ENCODE measurements at regions not wholly inside any gene's neighbourhood (a gene's known extent, or its start where the extent isn't known, plus 50 kb on each side); places are given as distances from the start of the nearest gene placed in this dataset.

- H3K9me2 ChIP-seq (ENCODE audit: insufficient read depth), result no peaks in the 10 kb centered on the region
- ATAC-seq (no peak), DNase-seq (ENCODE audit: low spot score) (no peak)
- Mint-ChIP-seq H3K27me3 (ENCODE audit: insufficient read depth, low read depth, poor library complexity) (peaks cover 2% of the 10 kb centered on the region), H3K36me3 (ENCODE audit: low read depth) (peaks cover 2% of the 10 kb centered on the region; the same call in 1 of the 3 replicates), H3K4me3 (no peak overlapping the region), H3K9me3 (peaks cover 6% of the 10 kb centered on the region; the same call in 2 of the 3 replicates), H3K4me1 (peaks cover 18% of the 10 kb centered on the region), H3K27ac (no peak overlapping the region)
- no peak overlapping the region for H3K4me3 ChIP-seq
- no peaks in the 10 kb centered on the region for H3K36me3 ChIP-seq (ENCODE audit: insufficient read depth)
- H3K79me2 ChIP-seq (replicated peaks; ENCODE audit: insufficient read depth), result no peaks in the 10 kb centered on the region
- no peak overlapping the region for H3K27ac ChIP-seq (ENCODE audit: low read depth)
- H4K20me1 ChIP-seq (replicated peaks; ENCODE audit: insufficient read depth), result no peaks in the 10 kb centered on the region
- H3K4me2 ChIP-seq, result peak overlapping the region; percentile 10; the same call in 1 of the 2 replicates
- TF ChIP-seq EZH2phosphoT487 (IDR thresholded peaks at IDR 0.05; ENCODE audit: unreplicated experiment), result no peak
- no peak for TF ChIP-seq JUNB (IDR thresholded peaks at IDR 0.05; ENCODE audit: unreplicated experiment)
- no peak for TF ChIP-seq CREB1 (CRISPR knock-in tag; IDR thresholded peaks at IDR 0.05; ENCODE audit: low read depth)
- TF ChIP-seq ZNF114 (CRISPR knock-in tag; IDR thresholded peaks at IDR 0.05), result no peak
- no peak for TF ChIP-seq ZNF462 (CRISPR knock-in tag; IDR thresholded peaks at IDR 0.05)
- no peak for TF ChIP-seq NANOG (IDR thresholded peaks at IDR 0.05; ENCODE audit: borderline replicate concordance)
- TF ChIP-seq EZH2 (IDR thresholded peaks at IDR 0.05; ENCODE audit: low read depth, unreplicated experiment), result no peak
- no peak for TF ChIP-seq STAT1 (IDR thresholded peaks at IDR 0.05; ENCODE audit: unreplicated experiment)
- no peak for TF ChIP-seq ZNF331 (CRISPR knock-in tag; IDR thresholded peaks at IDR 0.05; ENCODE audit: low read depth)
- no peak for TF ChIP-seq ETS1 (IDR thresholded peaks at IDR 0.05)
- no peak for TF ChIP-seq POLR2AphosphoS5 (IDR thresholded peaks at IDR 0.05; ENCODE audit: low read depth)
- no peak for TF ChIP-seq REST (IDR thresholded peaks at IDR 0.05; ENCODE audit: unreplicated experiment)
- peaks cover 14% of the 10 kb centered on the region for H3K4me1 ChIP-seq (ENCODE audit: insufficient read depth)
- no peak overlapping the region for H2AFZ ChIP-seq
- no peaks in the 10 kb centered on the region for H3K27me3 ChIP-seq (ENCODE audit: insufficient read depth)
- no peaks in the 10 kb centered on the region for H3F3A ChIP-seq (replicated peaks; ENCODE audit: low read depth)
Observed at GRCh38 chr3:81823086-81823485, 61.6 kb upstream of the GBE1 start.
